GM21717 (cell line): ENCODE measurements at regions not wholly inside any gene's neighbourhood (a gene's known extent, or its start where the extent isn't known, plus 50 kb on each side); places are given as distances from the start of the nearest gene placed in this dataset.

Experiments used
- ATAC-seq: cut with Tn5 transposase; IDR thresholded peaks from one replicate; pipeline ENCODE4 v1.9.1; 2021; ENCODE audit warnings: mild to moderate bottlenecking, moderate library complexity; ENCODE audit not compliant: unreplicated experiment

- ATAC-seq = peak; percentile 89
These were observed 51.2 kb upstream of the CDH5 start for GRCh38 chr16:66315210-66315825.

- no peak for ATAC-seq
These were observed 55.2 kb upstream of the CDH5 start for GRCh38 chr16:66311306-66311705.

GRCh38 chr16:66309215-66309807 is 57.2 kb upstream of the CDH5 start:
- ATAC-seq = no peak

- no peak for ATAC-seq
These were observed 58.4 kb upstream of the CDH5 start for GRCh38 chr16:66308096-66308495.

- ATAC-seq = no peak
These were observed 59.9 kb upstream of the CDH5 start for GRCh38 chr16:66306366-66307150.

- no peak for ATAC-seq
These were observed 61.5 kb upstream of the CDH5 start for GRCh38 chr16:66304961-66305360.

GRCh38 chr16:66304151-66304550 is 62.3 kb upstream of the CDH5 start:
- ATAC-seq = no peak

GRCh38 chr16:66300501-66300900 is 66.0 kb upstream of the CDH5 start:
- no peak for ATAC-seq

- ATAC-seq = no peak
These were observed 66.5 kb upstream of the CDH5 start for GRCh38 chr16:66300037-66300436.

GRCh38 chr16:66299349-66299748 is 67.1 kb upstream of the CDH5 start:
- ATAC-seq = no peak

- no peak for ATAC-seq
These were observed 67.8 kb upstream of the CDH5 start for GRCh38 chr16:66298571-66299120.

GRCh38 chr16:66298006-66298405 is 68.5 kb upstream of the CDH5 start:
- ATAC-seq = no peak

GRCh38 chr16:66296591-66296990 is 69.9 kb upstream of the CDH5 start:
- no peak for ATAC-seq

- no peak for ATAC-seq
These were observed 70.5 kb upstream of the CDH5 start for GRCh38 chr16:66295761-66296546.

GRCh38 chr16:66295213-66295612 is 71.3 kb upstream of the CDH5 start:
- ATAC-seq = no peak

- ATAC-seq = no peak
These were observed 72.0 kb upstream of the CDH5 start for GRCh38 chr16:66294507-66294906.

GRCh38 chr16:66293932-66294331 is 72.6 kb upstream of the CDH5 start:
- ATAC-seq = no peak

- no peak for ATAC-seq
These were observed 73.2 kb upstream of the CDH5 start for GRCh38 chr16:66293207-66293735.

GRCh38 chr16:66292241-66292935 is 74.1 kb upstream of the CDH5 start:
- ATAC-seq = no peak

GRCh38 chr16:66291833-66292232 is 74.7 kb upstream of the CDH5 start:
- ATAC-seq = no peak
